Tibial artery (tissue), 4 donors: ENCODE measurements at regions not wholly inside any gene's neighbourhood (a gene's known extent, or its start where the extent isn't known, plus 50 kb on each side); places are given as distances from the start of the nearest gene placed in this dataset.

ENCODE experiments used
- DNase-seq, 2 donors: peaks; one replicate each; pipeline ENCODE4 v3.0.0-alpha.2; 2019
- H3K27ac ChIP-seq, 2 donors: fragments of 200-600 bp; sonication (generic) in 1 of 2; 1 replicate in 1 of 2; 2 replicates in 1 of 2; pipeline ENCODE4 v1.5.1; 2018 to 2019; ENCODE audit warnings: mild to moderate bottlenecking in 1 of 2
- H3K27me3 ChIP-seq, 2 donors: fragments of 200-600 bp; sonication (generic) in 1 of 2; one replicate each; pipeline versions ENCODE4 v1.5.1 to v1.6.0; 2016 to 2019
- H3K36me3 ChIP-seq, 3 donors: fragments of 200-600 bp; sonication (generic) in 2 of 3; one replicate each; pipeline ENCODE4 v1.5.1; 2016 to 2019; ENCODE audit warnings: mild to moderate bottlenecking in 2 of 3
- H3K4me1 ChIP-seq, 4 donors: fragments of 200-600 bp; sonication (generic) in 2 of 4; 1 replicate in 3 of 4; 2 replicates in 1 of 4; pipeline ENCODE4 v1.5.1; 2016 to 2019
- H3K4me3 ChIP-seq, 2 donors: fragments of 200-600 bp; sonication (generic) in 1 of 2; 1 replicate in 1 of 2; 2 replicates in 1 of 2; pipeline ENCODE4 v1.5.1; 2018 to 2019; ENCODE audit warnings: mild to moderate bottlenecking in 2 of 2
- H3K9me3 ChIP-seq, 3 donors: fragments of 200-600 bp; sonication (generic) in 1 of 3; one replicate each; pipeline ENCODE4 v1.5.1; 2016 to 2019
- intact Hi-C: fragments of 100-400 bp; cut with DNase I; formaldehyde crosslinking; loops from one replicate; pipeline ENCODE4 v1.15.0; 2023; ENCODE audit warnings: low total_unique reads
- TF ChIP-seq, protein P1 (sequence below), 2 experiments: fragments of 200-600 bp in 1 of 2; fragments of 450-650 bp in 1 of 2; IDR thresholded peaks; one replicate each; pipeline ENCODE4 v1.5.1; 2017 to 2019; ENCODE audit warnings: antibody characterized with exemption in 2 of 2, mild to moderate bottlenecking in 1 of 2, moderate library complexity in 1 of 2

DNA sequence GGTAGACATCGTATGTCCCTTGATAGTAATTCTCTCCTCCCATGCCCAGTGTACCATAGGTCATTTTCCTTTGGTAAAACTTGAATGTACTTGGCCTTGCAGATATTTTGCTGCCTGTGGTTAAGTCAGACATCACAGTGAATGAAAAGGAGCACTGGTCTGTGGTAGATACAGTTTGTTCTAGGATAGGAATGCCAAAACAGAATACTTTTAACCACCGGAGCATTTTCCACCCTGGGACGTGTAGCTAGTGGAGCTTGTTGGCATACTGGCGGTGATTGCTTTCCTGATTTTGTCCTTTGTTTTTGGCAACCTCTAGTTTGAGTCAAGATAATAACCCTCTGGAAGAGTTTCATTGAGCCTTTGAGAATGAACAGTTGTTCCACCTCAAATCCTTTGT lies 92.0 kb upstream of the BMPER start:
- no peaks in the 10 kb centered on the region for H3K36me3 ChIP-seq
- TF ChIP-seq, protein P1, sequence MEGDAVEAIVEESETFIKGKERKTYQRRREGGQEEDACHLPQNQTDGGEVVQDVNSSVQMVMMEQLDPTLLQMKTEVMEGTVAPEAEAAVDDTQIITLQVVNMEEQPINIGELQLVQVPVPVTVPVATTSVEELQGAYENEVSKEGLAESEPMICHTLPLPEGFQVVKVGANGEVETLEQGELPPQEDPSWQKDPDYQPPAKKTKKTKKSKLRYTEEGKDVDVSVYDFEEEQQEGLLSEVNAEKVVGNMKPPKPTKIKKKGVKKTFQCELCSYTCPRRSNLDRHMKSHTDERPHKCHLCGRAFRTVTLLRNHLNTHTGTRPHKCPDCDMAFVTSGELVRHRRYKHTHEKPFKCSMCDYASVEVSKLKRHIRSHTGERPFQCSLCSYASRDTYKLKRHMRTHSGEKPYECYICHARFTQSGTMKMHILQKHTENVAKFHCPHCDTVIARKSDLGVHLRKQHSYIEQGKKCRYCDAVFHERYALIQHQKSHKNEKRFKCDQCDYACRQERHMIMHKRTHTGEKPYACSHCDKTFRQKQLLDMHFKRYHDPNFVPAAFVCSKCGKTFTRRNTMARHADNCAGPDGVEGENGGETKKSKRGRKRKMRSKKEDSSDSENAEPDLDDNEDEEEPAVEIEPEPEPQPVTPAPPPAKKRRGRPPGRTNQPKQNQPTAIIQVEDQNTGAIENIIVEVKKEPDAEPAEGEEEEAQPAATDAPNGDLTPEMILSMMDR (IDR thresholded peaks at IDR 0.05): no peak
- peaks cover 0 to 41% (median 20%) of the 10 kb centered on the region in 4 donors for H3K4me1 ChIP-seq
- intact Hi-C loops: no loop called here
- H3K27ac ChIP-seq: peak overlapping the region; percentile 63 to 71
- no peaks in the 10 kb centered on the region for H3K9me3 ChIP-seq
- no peak for DNase-seq
- no peak overlapping the region for H3K4me3 ChIP-seq
- no peaks in the 10 kb centered on the region for H3K27me3 ChIP-seq

DNA sequence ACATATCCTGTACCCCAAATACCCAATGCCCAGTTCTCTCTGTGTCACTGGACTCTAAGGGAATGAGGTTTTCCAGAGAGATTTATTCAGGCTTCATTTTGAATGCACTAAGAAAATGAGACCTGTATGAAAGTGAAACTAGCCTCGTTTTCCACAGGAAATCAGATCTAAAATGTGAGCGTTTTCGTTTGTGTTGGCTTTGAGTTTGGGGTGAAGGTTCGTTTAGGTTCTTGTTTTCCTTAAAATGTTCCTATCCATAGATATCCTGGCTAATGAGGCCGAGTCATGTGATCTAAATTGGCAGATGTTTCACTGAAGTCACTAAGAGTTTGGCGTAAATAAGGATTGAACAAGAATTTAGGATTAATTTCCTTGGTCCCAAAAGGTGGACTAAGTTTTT lies 90.9 kb upstream of the BMPER start:
- intact Hi-C loops: no loop called here

DNA sequence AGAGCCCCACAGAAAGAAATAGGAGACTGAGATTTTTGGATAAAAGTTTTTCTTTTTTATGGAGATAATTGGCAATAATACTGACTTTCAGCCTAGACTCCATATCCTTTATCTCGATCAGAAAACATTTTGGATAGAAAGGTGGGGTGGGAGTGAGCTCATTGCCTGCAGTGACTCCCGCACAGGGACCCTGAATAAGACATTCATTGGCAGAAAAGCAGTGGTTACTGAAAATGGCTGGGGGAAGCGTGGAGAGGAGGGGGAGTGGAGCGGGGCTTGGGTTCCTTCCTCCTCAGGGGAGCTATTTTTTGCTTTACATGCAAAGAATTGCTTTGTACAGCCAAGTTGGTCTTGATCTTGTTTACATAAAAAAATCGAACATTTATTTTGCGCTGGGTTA lies 90.4 kb upstream of the BMPER start:
- intact Hi-C loops: no loop called here
- TF ChIP-seq, protein P1 (IDR thresholded peaks at IDR 0.05): no peak
- H3K9me3 ChIP-seq: peaks cover 0 to 6% (median 0%) of the 10 kb centered on the region in 3 donors
- peak overlapping the region; percentile 41 to 47 for H3K4me3 ChIP-seq
- peak overlapping the region; percentile 63 to 71 for H3K27ac ChIP-seq
- no peaks in the 10 kb centered on the region for H3K36me3 ChIP-seq
- H3K27me3 ChIP-seq: no peaks in the 10 kb centered on the region
- no peak for DNase-seq
- peaks cover 0 to 27% (median 16%) of the 10 kb centered on the region in 4 donors for H3K4me1 ChIP-seq

More for the DNA sequence above, 90.9 kb upstream of the BMPER start:
- Histone ChIP-seq H3K27ac (peak overlapping the region; percentile 63 to 71), H3K9me3 (peaks cover 0 to under 1% (median 0%) of the 10 kb centered on the region in 3 donors), H3K27me3 (no peaks in the 10 kb centered on the region), H3K4me3 (peak overlapping the region; percentile 41 to 47), H3K36me3 (no peaks in the 10 kb centered on the region), H3K4me1 (peaks cover 0 to 30% (median 16%) of the 10 kb centered on the region in 4 donors)
- TF ChIP-seq, protein P1 (IDR thresholded peaks at IDR 0.05): no peak
- DNase-seq: no peak

DNA sequence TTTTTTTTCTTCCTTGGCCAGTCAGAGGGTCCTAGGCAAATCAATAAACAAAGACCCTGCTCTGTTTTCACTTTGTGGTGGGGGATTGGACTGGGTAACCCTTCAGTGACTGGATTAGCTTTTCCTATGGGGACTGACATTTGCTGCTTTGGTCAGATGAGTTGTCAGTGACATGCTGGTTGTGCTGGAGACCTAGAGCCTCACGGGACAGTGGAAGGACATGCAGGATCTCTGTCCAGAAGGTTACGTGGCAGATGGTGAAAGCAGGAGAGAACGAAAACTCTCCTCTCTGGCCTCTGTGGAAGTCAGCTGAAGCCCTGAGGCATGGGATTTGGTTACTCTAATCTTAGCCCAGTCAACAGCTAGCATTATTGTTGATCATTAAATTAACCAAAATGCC lies 90.0 kb upstream of the BMPER start:
- DNase-seq: peak in 1 of 2 donors; percentile 64
- Histone ChIP-seq H3K27ac (peak overlapping the region; percentile 63 to 71), H3K9me3 (peaks cover 0 to 7% (median 0%) of the 10 kb centered on the region in 3 donors), H3K27me3 (no peaks in the 10 kb centered on the region), H3K4me3 (peak overlapping the region; percentile 41 to 47), H3K36me3 (no peaks in the 10 kb centered on the region), H3K4me1 (peaks cover 0 to 27% (median 16%) of the 10 kb centered on the region in 4 donors)
- TF ChIP-seq, protein P1 (IDR thresholded peaks at IDR 0.05): no peak
- intact Hi-C loops: no loop called here

DNA sequence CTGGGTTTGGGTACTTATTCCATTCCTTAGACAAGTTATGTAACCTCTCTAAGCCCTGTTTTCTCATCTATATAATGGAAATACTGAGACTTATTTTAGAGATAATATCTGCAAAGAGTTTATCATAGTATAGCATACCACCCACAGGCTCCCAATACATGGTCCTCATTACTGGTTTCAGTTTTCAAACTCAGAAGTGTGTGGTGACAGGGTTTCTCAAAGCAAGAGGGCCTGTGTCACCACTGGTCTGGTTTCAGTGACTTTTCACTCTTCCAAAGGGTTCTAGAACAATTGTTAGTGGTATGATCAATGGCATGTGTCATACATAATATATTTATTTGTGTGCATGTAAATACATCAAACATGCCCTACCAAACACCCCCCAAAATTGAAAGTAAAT lies 89.2 kb upstream of the BMPER start:
- Histone ChIP-seq H3K9me3 (peaks cover 0 to 7% (median 0%) of the 10 kb centered on the region in 3 donors), H3K27ac (peak overlapping the region in 1 of 2 donors; percentile 71), H3K4me3 (no peak overlapping the region), H3K4me1 (peaks cover 0 to 27% (median 16%) of the 10 kb centered on the region in 4 donors), H3K36me3 (no peaks in the 10 kb centered on the region), H3K27me3 (no peaks in the 10 kb centered on the region)
- DNase-seq: no peak
- TF ChIP-seq, protein P1 (IDR thresholded peaks at IDR 0.05): no peak
- intact Hi-C loops: no loop called here

DNA sequence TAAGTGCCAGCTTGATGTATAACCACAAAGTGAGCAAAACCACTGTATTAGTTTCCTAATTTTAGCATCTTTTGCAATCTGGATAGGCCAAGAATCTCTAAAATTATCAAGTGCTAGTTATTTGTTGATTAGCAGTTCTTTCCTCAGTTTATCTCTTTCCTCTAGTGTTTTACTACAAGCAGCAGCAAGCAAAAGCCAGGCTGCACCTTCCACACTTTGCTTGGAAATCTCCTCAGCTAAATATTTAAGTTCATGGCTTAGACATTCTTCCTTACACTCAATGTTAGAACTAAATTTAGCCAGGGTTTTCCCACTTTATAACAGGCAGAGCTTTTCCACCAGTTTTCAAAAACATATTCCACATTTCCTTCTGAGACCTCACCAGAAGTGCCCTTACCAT lies 85.7 kb upstream of the BMPER start:
- no peak for DNase-seq
- H3K27me3 ChIP-seq: no peaks in the 10 kb centered on the region
- intact Hi-C loops: no loop called here
- TF ChIP-seq, protein P1 (IDR thresholded peaks at IDR 0.05): no peak
- H3K4me3 ChIP-seq: no peak overlapping the region
- H3K4me1 ChIP-seq: peaks cover 0 to 24% (median 9%) of the 10 kb centered on the region in 4 donors
- H3K27ac ChIP-seq: no peak overlapping the region
- peaks cover 0 to 7% (median 0%) of the 10 kb centered on the region in 3 donors for H3K9me3 ChIP-seq
- H3K36me3 ChIP-seq: no peaks in the 10 kb centered on the region
